ENCODE measurements at regions not wholly inside any gene's neighbourhood (a gene's known extent, or its start where the extent isn't known, plus 50 kb on each side); places are given as distances from the start of the nearest gene placed in this dataset.
A peak's percentile ranks its signal among the peaks of the same experiment; 100 is the strongest.

GRCh38 chr5:123681061-123681460, 169.1 kb downstream of the CSNK1G3 start:
- intact Hi-C loops (cut with micrococcal nuclease) (no loop called here), dilution Hi-C loops (cut with MboI; ENCODE audit: extremely low pct_ligation_motif_present, low sequenced_read_pairs) (no loop called here)
- Histone ChIP-seq H3K4me2 (ENCODE audit: insufficient read depth, low read length) (no peak overlapping the region), H4K20me1 (replicated peaks; ENCODE audit: control insufficient read depth, extremely low read depth, insufficient read depth, low read length) (no peaks in the 10 kb centered on the region), H3K27me3 (ENCODE audit: control insufficient read depth in 2 of 2, insufficient read depth in 2 of 2, low read length in 2 of 2) (no peaks in the 10 kb centered on the region), H2AFZ (ENCODE audit: low read depth, low read length) (no peak overlapping the region), H3K36me3 (ENCODE audit: control insufficient read depth in 2 of 2, extremely low read depth in 1 of 2, insufficient read depth in 2 of 2, low read length in 2 of 2) (no peaks in the 10 kb centered on the region), H3K4me3 (replicated peaks in 1 of 3; ENCODE audit: insufficient read depth in 1 of 3, low read depth in 1 of 3, low read length in 3 of 3) (no peak overlapping the region), H3K9me3 (replicated peaks; ENCODE audit: control insufficient read depth, insufficient read depth, low read length) (no peaks in the 10 kb centered on the region), H3K79me2 (ENCODE audit: control insufficient read depth, insufficient read depth, low read length) (no peaks in the 10 kb centered on the region), H3K4me1 (ENCODE audit: control insufficient read depth, extremely low read depth, insufficient read depth, low read length) (no peaks in the 10 kb centered on the region), H3K27ac (ENCODE audit: insufficient read depth, low read depth, low read length) (no peak overlapping the region), H3K9ac (replicated peaks; ENCODE audit: extremely low read depth, insufficient read depth, low read length) (no peak overlapping the region), H3K9me1 (replicated peaks; ENCODE audit: control insufficient read depth, extremely low read depth, insufficient read depth, low read length) (no peaks in the 10 kb centered on the region)
- no peak for TF ChIP-seq EZH2 (IDR thresholded peaks at IDR 0.05; ENCODE audit: borderline replicate concordance, low read depth, low read length, severe bottlenecking)
- no peak for TF ChIP-seq MYC (IDR thresholded peaks at IDR 0.05; ENCODE audit: low read depth, low read length)
- TF ChIP-seq MAX (IDR thresholded peaks at IDR 0.05; ENCODE audit: insufficient read depth, insufficient read length), result no peak
- DNase-seq (ENCODE audit: low read depth, low spot score) (no peak), FAIRE-seq (no peak)
- CTCF ChIA-PET, result no interaction called here
- POLR2A ChIA-PET, result no interaction called here
- no TSS peak for BruUV-seq (replicated peaks)

- Histone ChIP-seq H3K9ac (replicated peaks; ENCODE audit: extremely low read depth, insufficient read depth, low read length) (no peak overlapping the region), H3K36me3 (ENCODE audit: control insufficient read depth in 2 of 2, extremely low read depth in 1 of 2, insufficient read depth in 2 of 2, low read length in 2 of 2) (no peaks in the 10 kb centered on the region), H2AFZ (ENCODE audit: low read depth, low read length) (no peak overlapping the region), H3K79me2 (ENCODE audit: control insufficient read depth, insufficient read depth, low read length) (no peaks in the 10 kb centered on the region), H3K4me1 (ENCODE audit: control insufficient read depth, extremely low read depth, insufficient read depth, low read length) (no peaks in the 10 kb centered on the region), H3K9me1 (replicated peaks; ENCODE audit: control insufficient read depth, extremely low read depth, insufficient read depth, low read length) (no peaks in the 10 kb centered on the region), H3K9me3 (replicated peaks; ENCODE audit: control insufficient read depth, insufficient read depth, low read length) (no peaks in the 10 kb centered on the region), H3K27me3 (ENCODE audit: control insufficient read depth in 2 of 2, insufficient read depth in 2 of 2, low read length in 2 of 2) (no peaks in the 10 kb centered on the region), H3K4me2 (ENCODE audit: insufficient read depth, low read length) (no peak overlapping the region), H3K27ac (ENCODE audit: insufficient read depth, low read depth, low read length) (no peak overlapping the region), H3K4me3 (replicated peaks in 1 of 3; ENCODE audit: insufficient read depth in 1 of 3, low read depth in 1 of 3, low read length in 3 of 3) (no peak overlapping the region), H4K20me1 (replicated peaks; ENCODE audit: control insufficient read depth, extremely low read depth, insufficient read depth, low read length) (no peaks in the 10 kb centered on the region)
- no TSS peak for BruUV-seq (replicated peaks)
- DNase-seq (ENCODE audit: low read depth, low spot score) (peak; percentile 5), FAIRE-seq (no peak)
- ChIA-PET POLR2A (no interaction called here), CTCF (interaction anchor here (1.2 to 3.7 kb wide), 2 partner anchors 10 to 1075 kb away, joined by 4 to 16 read pairs; partner anchors contain the start of gene ZNF608)
- dilution Hi-C loops (cut with MboI; ENCODE audit: extremely low pct_ligation_motif_present, low sequenced_read_pairs) (no loop called here), intact Hi-C loops (cut with micrococcal nuclease) (loop anchor here (2.0 to 10.0 kb wide), 4 partner anchors 28 to 464 kb away; no protein-coding TSS in a partner anchor)
- TF ChIP-seq MAX (IDR thresholded peaks at IDR 0.05; ENCODE audit: insufficient read depth, insufficient read length) (no peak), POLR2A (IDR thresholded peaks at IDR 0.05; ENCODE audit: low read depth, low read length) (no peak), EZH2 (IDR thresholded peaks at IDR 0.05; ENCODE audit: borderline replicate concordance, low read depth, low read length, severe bottlenecking) (no peak), MYC (IDR thresholded peaks at IDR 0.05; ENCODE audit: low read depth, low read length) (no peak), FOS (IDR thresholded peaks at IDR 0.05; ENCODE audit: borderline replicate concordance, insufficient read depth, low read length) (no peak), JUN (IDR thresholded peaks at IDR 0.05; ENCODE audit: borderline replicate concordance, insufficient read depth, insufficient read length, low read depth) (no peak), CTCF (IDR thresholded peaks at IDR 0.05; ENCODE audit: extremely low read depth in 1 of 2, insufficient read depth in 1 of 2, low read depth in 1 of 2, low read length in 2 of 2) (no peak), POLR2AphosphoS5 (IDR thresholded peaks at IDR 0.05; ENCODE audit: insufficient read depth, low read depth, low read length) (no peak), GATA2 (IDR thresholded peaks at IDR 0.05; ENCODE audit: insufficient read depth, insufficient read length, low read depth, low read length) (no peak)
Observed at GRCh38 chr5:123673107-123673506, 161.1 kb downstream of the CSNK1G3 start.

All from endothelial cell of umbilical vein (primary cell).